BLaER1 (cell line): ENCODE measurements at regions not wholly inside any gene's neighbourhood (a gene's known extent, or its start where the extent isn't known, plus 50 kb on each side); places are given as distances from the start of the nearest gene placed in this dataset.

Source experiments
- H3K27ac ChIP-seq: shearing (Covaris generic); formaldehyde crosslinking; 2 replicates; pipeline ENCODE4 v1.8.1; 2022
- H3K27me3 ChIP-seq: shearing (Covaris generic); formaldehyde crosslinking; 2 replicates; pipeline ENCODE4 v1.8.1; 2022
- H3K36me3 ChIP-seq: shearing (Covaris generic); formaldehyde crosslinking; 2 replicates; pipeline ENCODE4 v1.8.1; 2022
- H3K4me1 ChIP-seq: shearing (Covaris generic); formaldehyde crosslinking; 2 replicates; pipeline ENCODE4 v1.8.1; 2022
- H3K4me2 ChIP-seq: shearing (Covaris generic); formaldehyde crosslinking; 2 replicates; pipeline ENCODE4 v1.8.1; 2022
- H3K4me3 ChIP-seq: shearing (Covaris generic); formaldehyde crosslinking; 2 replicates; pipeline ENCODE4 v1.8.1; 2022
- H3K9ac ChIP-seq: shearing (Covaris generic); formaldehyde crosslinking; 2 replicates; pipeline ENCODE4 v1.8.1; 2022
- H3K9me3 ChIP-seq: shearing (Covaris generic); formaldehyde crosslinking; 2 replicates; pipeline ENCODE4 v1.8.1; 2022
- H4K20me1 ChIP-seq: shearing (Covaris generic); formaldehyde crosslinking; 2 replicates; pipeline ENCODE4 v1.8.1; 2022
- Cebpa-rat ChIP-seq: shearing (Covaris generic); IDR thresholded peaks from 2 replicates; pipeline ENCODE4 v1.8.1; 2022

GRCh38 chr22:48258064-48258701 is 1495.7 kb downstream of the TBC1D22A start:
- H3K4me1 ChIP-seq, result peaks cover 20% of the 10 kb centered on the region
- no peak overlapping the region for H3K4me3 ChIP-seq

GRCh38 chr22:48257685-48258055 is 1495.2 kb downstream of the TBC1D22A start:
- H3K36me3 ChIP-seq, result no peaks in the 10 kb centered on the region
- no peaks in the 10 kb centered on the region for H4K20me1 ChIP-seq
- no peak overlapping the region; the same call in 1 of the 2 replicates for H3K4me2 ChIP-seq
- no peak overlapping the region for H3K4me3 ChIP-seq
- no peak overlapping the region for H3K9ac ChIP-seq
- H3K27ac ChIP-seq, result no peak overlapping the region
- H3K9me3 ChIP-seq, result no peaks in the 10 kb centered on the region
- peaks cover 20% of the 10 kb centered on the region for H3K4me1 ChIP-seq
- TF ChIP-seq Cebpa-rat, result no peak
- no peaks in the 10 kb centered on the region for H3K27me3 ChIP-seq

More at GRCh38 chr22:48258064-48258701, 1495.7 kb downstream of the TBC1D22A start:
- Histone ChIP-seq H3K9ac (no peak overlapping the region), H4K20me1 (no peaks in the 10 kb centered on the region), H3K4me2 (peak overlapping the region; percentile 11; the same call in 1 of the 2 replicates), H3K36me3 (no peaks in the 10 kb centered on the region), H3K27me3 (no peaks in the 10 kb centered on the region), H3K27ac (no peak overlapping the region), H3K9me3 (no peaks in the 10 kb centered on the region)
- TF ChIP-seq Cebpa-rat, result no peak

- Histone ChIP-seq H3K36me3 (no peaks in the 10 kb centered on the region), H3K4me3 (no peak overlapping the region), H3K27me3 (no peaks in the 10 kb centered on the region), H3K9me3 (no peaks in the 10 kb centered on the region), H4K20me1 (no peaks in the 10 kb centered on the region), H3K9ac (no peak overlapping the region), H3K27ac (no peak overlapping the region), H3K4me2 (no peak overlapping the region), H3K4me1 (peaks cover 20% of the 10 kb centered on the region)
- no peak for TF ChIP-seq Cebpa-rat
Observed at GRCh38 chr22:48256776-48257684, 1494.6 kb downstream of the TBC1D22A start.

GRCh38 chr22:48256041-48256739 is 1493.7 kb downstream of the TBC1D22A start:
- no peak overlapping the region for H3K4me2 ChIP-seq
- H3K4me1 ChIP-seq, result peaks cover 20% of the 10 kb centered on the region
- no peak overlapping the region for H3K4me3 ChIP-seq
- H4K20me1 ChIP-seq, result no peaks in the 10 kb centered on the region
- no peaks in the 10 kb centered on the region for H3K36me3 ChIP-seq
- H3K9me3 ChIP-seq, result no peaks in the 10 kb centered on the region
- H3K9ac ChIP-seq, result no peak overlapping the region
- H3K27ac ChIP-seq, result no peak overlapping the region
- TF ChIP-seq Cebpa-rat, result no peak
- no peaks in the 10 kb centered on the region for H3K27me3 ChIP-seq

- H3K4me1 ChIP-seq, result peaks cover 20% of the 10 kb centered on the region
- no peaks in the 10 kb centered on the region for H4K20me1 ChIP-seq
- no peaks in the 10 kb centered on the region for H3K27me3 ChIP-seq
- no peak overlapping the region for H3K4me3 ChIP-seq
- H3K36me3 ChIP-seq, result no peaks in the 10 kb centered on the region
- H3K9me3 ChIP-seq, result no peaks in the 10 kb centered on the region
- H3K4me2 ChIP-seq, result peak overlapping the region; percentile 52
- H3K27ac ChIP-seq, result no peak overlapping the region
- no peak overlapping the region for H3K9ac ChIP-seq
- TF ChIP-seq Cebpa-rat, result no peak
Observed at GRCh38 chr22:48254311-48254873, 1491.9 kb downstream of the TBC1D22A start.

- H3K36me3 ChIP-seq, result no peaks in the 10 kb centered on the region
- no peaks in the 10 kb centered on the region for H4K20me1 ChIP-seq
- H3K4me1 ChIP-seq, result peaks cover 20% of the 10 kb centered on the region
- H3K27me3 ChIP-seq, result no peaks in the 10 kb centered on the region
- H3K9me3 ChIP-seq, result no peaks in the 10 kb centered on the region
- TF ChIP-seq Cebpa-rat, result no peak
- no peak overlapping the region for H3K4me3 ChIP-seq
- peak overlapping the region; percentile 52 for H3K4me2 ChIP-seq
- H3K27ac ChIP-seq, result no peak overlapping the region
- H3K9ac ChIP-seq, result no peak overlapping the region
Observed at GRCh38 chr22:48253573-48253972, 1491.1 kb downstream of the TBC1D22A start.

- peaks cover 16% of the 10 kb centered on the region for H3K4me1 ChIP-seq
- no peak for TF ChIP-seq Cebpa-rat
Observed at GRCh38 chr22:48253136-48253535, 1490.7 kb downstream of the TBC1D22A start.

GRCh38 chr22:48251629-48252028 is 1489.2 kb downstream of the TBC1D22A start:
- H3K4me2 ChIP-seq, result no peak overlapping the region
- no peaks in the 10 kb centered on the region for H4K20me1 ChIP-seq
- H3K4me1 ChIP-seq, result peaks cover 13% of the 10 kb centered on the region
- no peak overlapping the region for H3K9ac ChIP-seq
- no peaks in the 10 kb centered on the region for H3K27me3 ChIP-seq
- H3K9me3 ChIP-seq, result no peaks in the 10 kb centered on the region
- H3K36me3 ChIP-seq, result no peaks in the 10 kb centered on the region
- no peak for TF ChIP-seq Cebpa-rat
- H3K27ac ChIP-seq, result no peak overlapping the region
- no peak overlapping the region for H3K4me3 ChIP-seq

More at GRCh38 chr22:48253136-48253535, 1490.7 kb downstream of the TBC1D22A start:
- no peak overlapping the region for H3K27ac ChIP-seq
- H3K9ac ChIP-seq, result no peak overlapping the region
- H3K4me2 ChIP-seq, result no peak overlapping the region
- no peaks in the 10 kb centered on the region for H4K20me1 ChIP-seq
- no peaks in the 10 kb centered on the region for H3K9me3 ChIP-seq
- no peaks in the 10 kb centered on the region for H3K36me3 ChIP-seq
- H3K4me3 ChIP-seq, result no peak overlapping the region
- no peaks in the 10 kb centered on the region for H3K27me3 ChIP-seq

- no peak for TF ChIP-seq Cebpa-rat
- no peak overlapping the region for H3K4me3 ChIP-seq
- H3K4me2 ChIP-seq, result no peak overlapping the region
- no peaks in the 10 kb centered on the region for H3K27me3 ChIP-seq
- no peaks in the 10 kb centered on the region for H3K36me3 ChIP-seq
- no peaks in the 10 kb centered on the region for H4K20me1 ChIP-seq
- no peaks in the 10 kb centered on the region for H3K9me3 ChIP-seq
- H3K4me1 ChIP-seq, result peaks cover 13% of the 10 kb centered on the region
- H3K27ac ChIP-seq, result no peak overlapping the region
- no peak overlapping the region for H3K9ac ChIP-seq
Observed at GRCh38 chr22:48250937-48251530, 1488.6 kb downstream of the TBC1D22A start.
